ENCODE measurements at regions not wholly inside any gene's neighbourhood (a gene's known extent, or its start where the extent isn't known, plus 50 kb on each side); places are given as distances from the start of the nearest gene placed in this dataset.

DNA sequence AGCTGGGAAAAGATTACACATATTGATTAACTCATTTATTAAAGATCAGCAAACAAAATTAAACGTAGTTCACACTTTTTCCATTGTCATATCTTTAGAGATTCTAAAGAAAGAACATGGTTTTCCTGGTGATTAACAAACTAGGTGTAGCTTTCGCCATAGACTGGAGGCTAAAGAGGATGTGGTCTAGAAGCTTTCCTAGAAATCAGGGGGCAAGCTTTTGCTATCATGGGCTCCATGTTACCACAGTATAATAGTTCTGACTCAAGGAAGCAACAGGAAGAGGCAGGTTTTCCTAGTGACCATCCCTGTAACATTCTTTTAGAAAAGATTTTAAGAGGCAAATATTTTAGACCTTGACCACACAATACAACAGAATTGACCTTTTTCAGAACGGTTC is 232.7 kb downstream of the METTL4 start:
- no peak for DNase-seq

DNA sequence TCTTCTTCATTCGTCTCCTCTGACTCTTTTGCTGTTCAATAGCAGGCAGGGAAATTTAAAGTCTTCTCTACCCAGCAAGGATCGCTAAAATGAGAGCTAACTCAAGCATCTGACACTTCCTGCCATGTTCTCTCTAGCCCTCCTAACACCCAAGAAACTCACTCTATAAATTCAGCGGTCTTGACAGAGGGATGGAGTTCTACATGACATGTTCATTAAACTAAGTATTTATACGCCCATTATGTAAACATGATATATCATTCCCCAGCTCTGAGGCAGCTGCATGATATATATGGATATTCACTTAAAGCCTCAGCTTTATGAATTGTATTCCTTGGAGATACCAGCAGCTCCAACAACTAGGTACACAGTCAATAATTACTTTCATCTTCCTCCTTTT is 231.0 kb downstream of the METTL4 start:
- no peak for DNase-seq

DNA sequence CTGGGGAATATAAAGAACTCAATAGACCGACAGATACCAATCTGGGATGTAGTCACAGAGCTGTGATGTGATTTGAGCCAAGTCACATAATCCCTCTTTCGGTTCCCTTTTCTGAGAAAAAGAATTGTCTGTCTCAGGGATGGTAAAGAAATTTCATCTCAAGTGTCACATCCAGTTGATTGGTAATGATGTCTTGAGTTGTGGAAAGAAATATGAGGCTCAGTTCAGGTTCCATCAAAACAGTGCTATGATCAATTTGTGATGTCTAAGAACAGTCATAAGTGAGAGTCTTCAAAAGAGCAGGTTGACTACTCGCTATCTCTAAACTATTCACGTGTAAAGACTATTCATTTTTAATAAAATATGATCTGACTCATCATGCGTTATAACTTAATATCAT is 223.3 kb downstream of the METTL4 start:
- no peak for DNase-seq

DNA sequence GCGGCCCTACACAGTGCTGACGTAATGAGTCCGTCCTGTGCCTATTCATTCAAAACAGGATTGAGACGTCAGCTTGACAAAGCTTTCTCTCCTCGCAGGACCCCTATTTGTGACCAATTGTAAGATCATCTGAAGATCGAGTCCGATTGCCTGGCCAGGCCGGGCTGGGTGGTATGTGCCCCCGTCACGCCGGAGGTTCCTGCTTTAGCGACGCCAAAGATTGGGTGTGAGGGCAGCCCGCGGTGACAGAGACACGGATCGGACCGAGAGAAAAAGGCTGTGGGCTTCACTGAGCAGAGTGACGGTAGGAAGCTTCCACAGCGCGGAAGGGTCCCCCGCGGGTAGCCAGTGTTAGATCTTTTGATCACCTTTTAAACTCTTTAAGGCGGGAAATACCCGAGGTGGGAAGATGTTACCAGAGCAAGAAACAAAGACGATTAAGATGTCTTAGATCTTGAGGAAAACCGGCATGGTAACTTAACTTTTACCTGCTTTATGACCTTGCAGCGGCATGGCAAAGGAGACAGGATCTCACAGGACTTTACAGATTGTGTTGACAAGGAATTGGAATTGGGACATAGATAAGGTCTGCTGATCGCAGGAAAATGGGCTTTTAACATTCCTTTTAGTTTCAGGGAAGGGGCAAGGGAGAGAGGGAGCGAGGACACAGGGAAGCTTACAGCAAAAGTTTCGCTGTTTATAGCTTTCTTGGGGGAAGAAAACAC is 220.0 kb downstream of the METTL4 start:
- DNase-seq, result no peak

DNA sequence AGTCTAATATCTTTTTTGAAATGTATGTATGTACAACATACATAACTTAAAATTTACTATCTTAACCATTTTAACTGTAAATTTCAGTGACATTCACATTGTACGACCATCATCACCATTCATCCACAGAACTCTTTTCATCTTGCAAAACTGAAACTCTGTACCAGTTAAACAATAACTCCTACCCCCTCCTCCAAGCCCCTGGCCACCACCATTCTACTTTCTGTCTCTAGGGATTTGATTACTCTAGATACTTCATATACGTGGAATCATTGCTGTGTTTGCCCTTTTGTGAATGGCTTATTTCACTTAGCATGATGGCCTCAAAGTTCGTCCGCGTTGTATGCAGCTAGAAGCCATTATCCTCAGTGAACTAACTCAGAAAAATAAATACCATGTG is 217.0 kb downstream of the METTL4 start:
- no peak for DNase-seq

DNA sequence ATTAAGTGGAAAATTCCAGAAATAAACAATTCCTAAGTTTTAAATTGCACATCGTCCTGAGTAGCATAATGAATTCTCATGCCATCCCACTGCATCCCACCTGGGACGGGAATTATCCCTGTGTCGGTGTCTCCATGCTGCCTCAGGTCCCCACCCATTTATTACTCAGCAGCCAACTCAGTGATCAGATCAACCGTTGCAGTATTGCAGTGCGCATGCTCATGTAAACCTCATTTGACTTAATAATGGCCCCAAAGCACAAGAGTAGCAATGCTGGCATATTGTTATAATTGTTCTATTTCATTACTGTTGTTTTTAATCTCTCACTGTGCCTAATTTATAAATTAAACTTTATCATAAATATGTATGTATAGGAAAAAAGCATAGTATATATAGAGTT is 214.4 kb downstream of the METTL4 start:
- DNase-seq, result no peak

DNA sequence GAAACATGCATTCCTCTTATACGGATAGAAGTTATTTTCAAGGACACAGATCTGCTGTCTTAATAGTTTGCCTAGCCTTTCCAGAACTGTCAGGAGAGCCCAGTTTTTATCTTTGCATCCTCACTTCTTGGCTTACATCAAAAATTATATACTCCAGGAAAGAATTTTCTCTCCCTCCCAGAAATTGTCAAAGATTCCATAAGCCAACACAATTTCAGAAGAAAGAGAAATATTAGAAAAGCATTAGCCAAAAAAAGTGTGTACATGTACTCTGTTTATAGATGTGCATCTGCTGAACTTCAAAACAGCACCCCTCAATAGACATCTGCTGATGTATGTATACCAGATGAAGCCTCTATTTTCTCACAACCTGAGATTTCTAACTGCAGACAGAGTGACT is 210.4 kb downstream of the METTL4 start:
- no peak for DNase-seq

DNA sequence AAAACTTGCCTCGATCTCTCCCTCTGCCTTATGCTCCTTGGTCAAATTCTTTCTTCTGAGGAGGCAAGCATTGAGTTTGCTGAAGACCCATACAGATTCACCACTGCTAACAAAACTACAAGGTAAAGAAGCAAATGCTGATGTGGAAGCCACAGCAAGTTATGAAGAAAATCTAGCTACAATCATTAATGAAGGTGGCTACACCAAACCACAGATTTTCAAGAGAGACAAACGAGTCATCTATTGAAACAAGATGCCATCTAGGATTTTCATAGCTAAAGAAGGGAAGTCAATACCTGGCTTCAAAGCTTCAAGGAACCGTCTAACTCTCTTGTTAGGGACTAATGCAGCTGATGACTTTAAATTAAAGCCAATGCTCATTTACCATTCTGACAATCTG is 203.2 kb downstream of the METTL4 start:
- DNase-seq, result no peak

DNA sequence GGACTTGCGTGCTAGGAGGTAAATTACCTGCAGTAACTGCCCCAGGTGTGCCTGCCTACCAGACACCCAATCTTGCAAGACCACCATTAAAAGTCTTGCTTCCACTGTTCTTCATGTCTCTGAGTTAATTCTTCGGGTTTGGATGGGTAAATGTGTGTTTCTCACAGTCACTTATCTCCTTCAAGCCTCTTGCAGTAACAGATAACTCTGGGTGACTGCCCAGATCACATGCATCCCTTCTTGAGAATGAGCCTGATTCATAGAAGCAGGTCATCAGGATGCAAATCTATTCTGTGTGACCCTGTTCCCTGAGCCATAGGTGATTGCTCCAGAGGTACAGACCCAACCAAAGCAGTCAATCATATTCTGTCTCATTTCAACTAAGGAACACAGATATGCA is 194.6 kb downstream of the METTL4 start:
- no peak for DNase-seq

DNA sequence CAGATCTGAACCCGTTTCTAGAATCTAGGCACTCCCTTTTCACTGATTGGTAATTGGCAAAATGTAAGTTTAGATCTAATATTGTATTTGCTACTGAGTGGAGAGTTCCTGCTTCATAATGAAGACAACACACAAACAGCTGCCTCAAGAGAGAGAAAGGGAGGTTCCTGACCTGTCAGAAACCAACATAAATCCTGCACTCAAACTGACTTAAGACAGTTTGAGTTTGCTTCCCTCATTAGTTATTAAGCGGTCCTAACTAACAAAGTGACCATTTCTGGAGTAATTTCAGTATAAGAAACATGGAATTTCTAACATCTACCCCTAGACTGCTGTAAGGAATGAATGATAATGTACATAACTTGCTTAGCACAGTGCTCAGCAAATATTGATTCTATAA is 191.2 kb downstream of the METTL4 start:
- no peak for DNase-seq

DNA sequence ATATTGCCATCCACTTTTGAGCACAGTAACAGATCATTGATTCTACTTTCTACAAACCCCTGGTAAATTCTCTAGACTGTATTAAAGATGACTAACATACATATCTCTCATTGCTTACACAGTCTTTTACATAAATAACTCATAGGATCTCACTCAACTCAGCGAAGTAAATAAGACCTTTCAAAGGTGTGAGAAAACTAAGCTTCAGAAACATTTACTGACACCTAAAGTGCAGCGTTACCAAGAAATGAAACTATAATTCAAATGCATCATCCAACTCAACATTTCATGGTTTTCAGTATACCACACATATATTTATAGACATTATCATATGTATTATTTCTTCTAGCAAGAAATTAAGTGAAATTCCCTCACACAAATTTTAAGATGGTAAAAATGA is 189.8 kb downstream of the METTL4 start:
- DNase-seq, result no peak

DNA sequence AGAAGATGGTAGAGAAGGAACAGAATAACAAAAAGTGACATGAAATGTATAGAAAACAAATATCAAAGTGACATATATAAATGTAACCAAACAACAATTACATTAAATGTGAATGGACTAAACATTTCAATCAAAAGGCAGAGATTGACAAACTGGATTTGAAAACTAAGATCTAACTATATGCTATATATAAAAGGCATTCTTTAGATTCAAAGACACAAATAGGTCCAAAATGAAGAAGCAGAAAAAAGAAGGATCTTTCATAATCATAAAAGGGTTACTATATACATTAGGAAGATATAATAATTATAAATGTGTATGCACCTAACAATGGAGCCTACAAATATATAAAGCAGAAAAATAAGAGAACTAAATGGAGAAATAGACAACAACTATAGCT is 183.7 kb downstream of the METTL4 start:
- no peak for DNase-seq

DNA sequence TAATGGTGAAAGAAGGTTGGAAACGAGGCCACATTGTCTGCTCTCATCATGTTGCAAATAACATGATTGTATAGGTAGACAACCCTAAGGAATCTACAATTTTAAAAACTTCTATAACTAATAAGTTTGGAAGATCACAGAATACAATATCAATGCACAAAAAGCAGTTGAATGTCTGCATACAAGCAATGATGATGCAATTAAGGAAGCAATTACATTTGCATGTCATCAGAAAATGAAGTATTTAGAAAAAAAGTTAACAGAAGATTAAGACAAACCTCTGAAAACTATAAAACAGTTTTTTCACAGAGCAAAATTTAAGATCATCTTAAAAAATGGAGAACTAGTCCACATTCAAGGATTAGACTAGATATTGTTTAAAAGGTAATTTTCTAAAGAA is 181.1 kb downstream of the METTL4 start:
- DNase-seq, result no peak

DNA sequence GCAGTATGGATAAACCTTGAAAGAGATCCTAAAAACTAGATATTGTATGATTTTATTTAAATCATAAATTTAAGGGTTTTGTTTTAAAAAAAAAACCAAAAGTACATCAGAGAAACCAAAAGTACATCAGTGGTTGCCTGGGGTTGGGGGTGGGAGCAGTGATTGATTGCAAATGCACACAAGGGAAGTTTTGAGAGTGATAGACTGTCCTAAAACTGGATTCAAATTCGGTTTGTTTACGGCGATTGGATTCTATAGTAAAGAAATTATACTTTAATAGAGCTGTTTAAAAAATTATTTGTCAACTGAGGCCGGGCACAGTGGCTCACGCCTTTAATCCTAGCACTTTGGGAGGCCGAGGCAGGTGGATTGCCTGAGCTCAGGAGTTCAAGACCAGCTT is 179.8 kb downstream of the METTL4 start:
- no peak for DNase-seq

DNA sequence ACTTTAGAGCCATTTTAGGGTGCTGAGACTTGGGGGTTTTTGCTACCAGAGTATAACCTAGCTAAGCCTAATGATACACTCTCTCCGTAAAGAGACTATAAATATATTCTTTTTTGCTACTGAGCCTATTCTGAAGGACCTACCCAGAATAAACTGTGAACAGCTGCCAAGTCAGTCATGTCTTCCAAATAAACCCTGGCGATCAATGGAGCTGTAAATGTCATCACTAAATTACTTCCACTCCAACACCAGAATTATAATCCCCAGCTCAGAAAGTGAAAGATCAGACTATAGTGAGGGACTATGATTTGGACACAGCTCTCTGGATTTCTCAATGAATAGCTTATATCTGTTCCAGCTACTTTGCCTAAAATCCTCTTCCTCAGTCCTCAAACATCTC is 178.9 kb downstream of the METTL4 start:
- no peak for DNase-seq

DNA sequence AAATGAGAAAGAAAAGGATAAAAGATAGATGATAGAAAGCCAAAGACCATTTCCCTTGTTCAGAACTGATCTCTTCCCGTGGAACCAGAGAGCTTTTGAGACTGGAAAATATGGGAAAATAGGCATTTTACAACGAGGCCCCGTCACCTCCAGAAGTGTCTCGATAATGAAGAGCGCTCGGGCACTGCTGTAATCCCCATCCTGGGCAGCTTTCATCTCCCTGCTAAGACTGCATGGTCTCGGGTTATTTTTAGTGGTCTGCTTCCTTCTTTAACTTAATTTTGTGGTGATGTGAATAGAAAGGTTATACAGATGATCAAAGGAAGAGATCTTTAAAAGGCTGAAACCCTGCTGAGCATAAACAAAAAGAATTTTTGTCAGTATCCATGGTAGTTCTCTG is 176.6 kb downstream of the METTL4 start:
- DNase-seq, result no peak

DNA sequence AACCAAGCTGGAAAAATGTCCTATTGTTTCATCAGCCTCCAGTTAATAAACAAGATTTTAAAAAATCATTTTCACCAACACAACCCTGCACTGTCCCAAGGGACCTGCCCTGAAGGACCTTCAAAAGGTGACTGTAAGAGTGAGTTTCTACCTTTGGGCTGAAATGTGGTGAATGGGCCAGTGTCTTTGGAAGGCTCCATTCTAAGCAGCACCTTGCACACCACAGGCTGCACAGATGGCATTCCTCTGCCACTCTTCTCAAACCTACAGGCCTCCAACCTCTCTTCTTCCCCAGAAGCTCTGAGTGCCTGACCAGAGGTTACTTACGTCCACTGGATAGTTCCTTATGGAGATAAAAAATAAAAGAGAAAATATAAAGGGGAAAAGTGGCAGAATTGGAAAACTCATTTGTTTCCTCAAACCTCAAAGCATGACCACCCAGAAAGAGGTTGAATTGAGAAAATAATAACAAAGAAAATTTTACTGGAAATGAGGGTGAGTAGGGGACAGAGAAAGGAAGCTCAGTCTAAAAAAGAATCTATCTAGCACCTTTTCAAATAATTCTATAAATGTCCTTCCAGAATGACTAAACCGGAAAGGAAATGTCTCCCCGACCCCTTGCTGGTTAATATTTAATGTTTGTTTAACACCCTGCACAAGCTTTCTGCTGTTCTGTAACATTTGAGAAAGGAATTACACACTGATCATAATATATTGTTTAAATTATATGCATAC is 175.7 kb downstream of the METTL4 start:
- no peak for DNase-seq

DNA sequence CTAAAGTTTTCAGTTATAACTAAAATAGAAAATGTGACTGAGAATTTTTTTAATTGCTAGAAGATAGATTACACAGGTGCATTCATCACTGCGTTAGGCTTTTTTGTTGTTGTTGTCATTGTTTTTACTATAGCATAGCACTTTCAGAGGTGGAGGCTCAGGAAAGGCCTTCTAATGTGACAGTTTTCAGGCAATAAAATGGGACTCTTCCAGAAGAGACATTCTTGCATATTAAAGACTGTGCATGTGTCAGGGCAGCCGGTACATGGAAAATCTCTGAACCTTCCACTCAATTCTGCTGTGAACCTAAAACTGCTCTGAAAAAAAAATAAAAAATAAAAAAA is 175.2 kb downstream of the METTL4 start:
- DNase-seq, result no peak

DNA sequence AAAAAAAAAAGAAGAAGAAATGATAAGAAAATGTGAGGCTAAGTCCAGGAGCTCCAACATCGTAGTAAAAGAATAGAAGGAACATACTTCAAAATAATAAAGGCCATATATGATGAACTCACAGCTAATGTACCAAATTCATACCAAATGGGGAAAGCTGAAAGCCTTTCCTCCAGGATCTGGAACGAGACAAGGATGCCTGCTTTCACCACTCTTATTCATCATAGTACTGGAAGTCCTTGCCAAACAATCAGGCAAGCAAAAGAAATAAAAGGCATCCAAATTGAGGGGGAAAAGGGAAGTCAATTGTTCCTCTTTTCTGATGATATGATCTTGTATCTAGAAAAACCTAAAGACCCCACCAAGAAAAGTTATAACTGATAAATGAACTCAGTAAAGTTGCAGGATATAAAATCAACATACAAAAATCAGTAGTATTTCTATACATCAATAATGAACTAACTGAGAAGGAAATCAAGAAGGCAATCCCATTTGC is 170.6 kb downstream of the METTL4 start:
- no peak for DNase-seq

DNA sequence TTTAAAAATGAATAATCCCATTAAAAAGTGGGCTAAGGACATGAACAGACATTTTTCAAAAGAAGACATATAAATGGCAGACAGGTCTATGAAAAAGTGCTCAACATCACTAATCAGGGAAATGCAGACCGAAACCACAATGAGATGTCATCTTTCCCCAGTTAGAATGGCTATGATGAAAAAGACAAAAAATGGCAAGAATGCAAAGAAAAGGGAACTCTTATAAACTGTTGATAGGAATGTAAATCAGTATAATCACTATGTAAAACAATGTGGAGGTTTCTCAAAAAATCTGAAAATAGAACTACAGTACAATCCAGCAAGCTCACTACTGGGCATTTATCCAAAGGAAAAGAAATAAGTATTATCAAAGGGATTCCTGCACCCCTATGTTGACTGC is 169.2 kb downstream of the METTL4 start:
- no peak for DNase-seq

DNA sequence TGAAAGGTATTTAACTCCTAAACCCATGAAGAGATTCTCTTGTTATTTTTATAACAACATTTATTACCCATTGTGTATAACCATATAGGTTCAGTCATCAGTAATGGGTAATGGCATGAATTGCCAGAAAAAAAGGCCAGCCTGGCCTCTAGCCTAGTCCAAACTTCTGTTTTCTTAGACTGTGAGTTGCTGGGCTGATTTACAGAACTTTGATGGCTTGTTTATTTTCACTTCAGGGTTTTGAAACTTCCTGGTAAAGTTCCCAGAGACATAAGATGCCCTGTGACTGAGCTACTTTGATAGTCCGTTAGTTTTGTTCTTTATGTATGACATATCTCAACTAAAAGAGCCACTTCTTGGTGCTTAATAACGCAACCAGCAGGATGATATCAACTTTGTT is 164.8 kb downstream of the METTL4 start:
- no peak for DNase-seq

DNA sequence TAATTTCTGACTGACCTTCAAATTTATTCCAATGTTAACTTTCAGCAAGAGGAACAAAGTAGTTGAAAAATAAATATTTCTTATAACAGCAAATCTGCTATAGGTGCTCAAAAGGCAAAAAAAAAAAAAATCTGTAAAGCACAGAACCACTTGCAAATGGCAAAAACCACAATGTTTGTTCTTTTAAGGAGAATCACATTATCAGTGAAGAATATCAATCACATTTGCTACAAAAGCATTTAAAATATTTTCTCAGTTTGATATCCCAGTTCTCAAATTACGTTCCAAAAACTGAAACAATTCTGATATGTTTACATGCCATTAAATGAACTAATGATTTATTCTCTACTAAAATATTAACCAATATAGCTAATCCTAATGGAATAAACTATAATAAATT is 163.3 kb downstream of the METTL4 start:
- no peak for DNase-seq

DNA sequence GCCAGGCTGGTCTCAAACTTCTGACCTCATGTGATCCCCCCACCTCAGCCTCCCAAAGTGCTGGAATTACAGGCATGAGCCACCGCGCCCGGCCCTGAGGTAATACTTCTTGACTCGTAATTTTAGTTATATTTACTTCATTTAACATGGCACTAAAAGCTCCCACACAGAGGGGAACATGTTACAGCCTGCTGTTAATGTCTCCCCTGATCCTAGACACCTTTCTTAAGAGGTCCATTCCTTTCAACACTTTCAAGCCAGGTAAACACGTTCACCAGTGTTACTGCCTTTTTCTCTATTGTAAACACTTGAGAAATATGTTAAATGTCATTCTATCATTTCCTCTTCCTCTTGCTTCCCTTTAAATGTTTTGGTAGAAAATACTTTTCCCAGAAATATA is 161.4 kb downstream of the METTL4 start:
- DNase-seq, result no peak

DNA sequence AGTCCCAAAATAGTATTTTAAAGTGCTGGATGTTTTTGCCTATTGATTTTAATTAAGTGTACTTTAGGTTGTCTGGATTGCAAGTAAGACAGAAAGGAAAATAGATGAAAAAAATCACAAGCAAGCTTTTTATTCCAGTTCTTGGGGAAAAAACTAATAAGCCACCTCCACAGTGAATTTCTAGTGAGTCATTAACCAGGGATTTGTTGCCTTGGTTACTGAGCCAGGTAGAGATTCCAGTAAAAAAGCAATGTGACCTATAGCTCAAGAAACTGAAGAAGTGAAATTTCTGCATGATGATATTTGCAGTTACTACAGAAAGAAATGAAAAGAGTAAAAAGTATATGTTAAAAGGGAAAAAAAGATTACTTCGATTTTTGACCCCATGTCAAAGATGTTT is 160.6 kb downstream of the METTL4 start:
- no peak for DNase-seq

DNA sequence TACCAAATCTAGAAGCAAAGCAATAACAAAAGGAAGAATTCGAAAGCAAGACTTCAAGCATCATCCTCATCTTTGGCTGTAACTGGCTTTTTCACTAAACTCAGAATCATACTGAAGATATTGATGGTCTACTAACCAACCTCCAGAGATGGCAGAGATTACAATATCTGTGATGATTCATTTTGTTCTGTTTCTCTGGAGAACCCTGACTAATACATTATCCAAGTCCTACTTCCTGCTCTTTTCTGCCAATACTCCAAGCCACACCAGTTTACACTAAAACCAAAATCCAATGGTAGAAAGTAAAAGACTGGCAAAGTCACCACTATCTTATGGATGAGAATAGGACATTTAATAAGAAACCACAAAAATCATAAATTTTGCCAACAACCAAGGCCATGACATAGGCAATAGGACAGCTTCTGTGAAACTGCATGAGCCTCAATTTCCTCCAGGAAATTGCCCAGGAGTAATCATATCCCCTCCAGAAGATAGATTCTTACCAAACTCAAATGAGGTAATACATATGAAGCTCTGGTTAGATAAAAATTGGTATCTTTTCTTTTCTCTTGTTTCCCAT is 159.8 kb downstream of the METTL4 start:
- DNase-seq, result no peak
